Mesothelial cell of epicardium (in vitro differentiated cells): ENCODE measurements at regions not wholly inside any gene's neighbourhood (a gene's known extent, or its start where the extent isn't known, plus 50 kb on each side); places are given as distances from the start of the nearest gene placed in this dataset.

ENCODE experiments used
- DNase-seq, 2 experiments: peaks; one replicate each; pipeline ENCODE4 v3.0.0; 2021; ENCODE audit warnings: low spot score in 2 of 2; ENCODE audit not compliant: unreplicated experiment in 2 of 2
- H3K27ac Mint-ChIP-seq: 2 replicates; pipeline ENCODE4 v1.8.0; 2021; ENCODE audit warnings: mixed read lengths
- H3K27me3 Mint-ChIP-seq: 2 replicates; pipeline ENCODE4 v1.8.0; 2021; ENCODE audit warnings: low read depth, mixed read lengths
- H3K36me3 Mint-ChIP-seq: 2 replicates; pipeline ENCODE4 v1.8.0; 2021; ENCODE audit warnings: mixed read lengths
- H3K4me1 Mint-ChIP-seq: 2 replicates; pipeline ENCODE4 v1.8.0; 2021; ENCODE audit warnings: mixed read lengths
- H3K4me3 Mint-ChIP-seq: 2 replicates; pipeline ENCODE4 v1.8.0; 2021; ENCODE audit warnings: mild to moderate bottlenecking, moderate library complexity, mixed read lengths
- H3K9me3 Mint-ChIP-seq: 2 replicates; pipeline ENCODE4 v1.8.0; 2021; ENCODE audit warnings: mixed read lengths
- CTCF ChIP-seq: fragments of 200-600 bp; sonication (generic); IDR thresholded peaks from one replicate; pipeline ENCODE4 v1.5.0; 2021; ENCODE audit warnings: antibody characterized with exemption; ENCODE audit not compliant: unreplicated experiment

GRCh38 chr2:217555081-217555876 lies 447.5 kb downstream of the TNS1 start:
- Mint-ChIP-seq H3K4me3 (peak overlapping the region; percentile 28), H3K9me3 (peaks cover 5% of the 10 kb centered on the region), H3K27me3 (no peaks in the 10 kb centered on the region), H3K4me1 (peaks cover 70% of the 10 kb centered on the region), H3K36me3 (peaks cover 7% of the 10 kb centered on the region), H3K27ac (peak overlapping the region; percentile 97)
- no peak for TF ChIP-seq CTCF
- DNase-seq = peak in 1 of 2 experiments; percentile 49

GRCh38 chr2:217553679-217554078 lies 449.1 kb downstream of the TNS1 start:
- TF ChIP-seq CTCF = no peak
- Mint-ChIP-seq H3K27me3 (no peaks in the 10 kb centered on the region), H3K4me3 (no peak overlapping the region), H3K4me1 (peaks cover 72% of the 10 kb centered on the region), H3K9me3 (no peaks in the 10 kb centered on the region), H3K27ac (peak overlapping the region; percentile 94), H3K36me3 (peaks cover 2% of the 10 kb centered on the region)
- DNase-seq = no peak

DNA sequence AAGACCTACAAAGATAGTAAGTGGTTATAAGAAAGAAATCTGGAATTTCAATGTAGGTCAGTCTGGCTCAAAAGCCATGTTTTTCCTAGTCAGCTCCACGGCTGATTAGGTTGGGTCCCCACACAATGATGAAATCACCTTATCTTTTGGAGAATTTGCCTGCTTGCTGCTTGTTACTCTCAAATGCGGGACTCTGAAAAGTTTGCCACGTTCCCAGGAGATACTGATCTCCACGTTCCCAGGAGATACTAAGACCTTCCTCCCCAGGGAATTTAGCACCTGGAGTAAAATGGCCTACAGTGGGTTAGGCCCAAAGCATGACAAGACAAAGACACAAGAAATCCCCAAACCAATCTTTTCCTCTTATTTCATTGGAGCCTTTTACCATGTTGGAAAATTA lies 449.6 kb downstream of the TNS1 start:
- H3K27ac Mint-ChIP-seq = peak overlapping the region; percentile 94
- no peak overlapping the region for H3K4me3 Mint-ChIP-seq
- peaks cover 72% of the 10 kb centered on the region for H3K4me1 Mint-ChIP-seq
- H3K36me3 Mint-ChIP-seq = peaks cover 2% of the 10 kb centered on the region
- no peaks in the 10 kb centered on the region for H3K9me3 Mint-ChIP-seq
- TF ChIP-seq CTCF = no peak
- no peak for DNase-seq
- H3K27me3 Mint-ChIP-seq = no peaks in the 10 kb centered on the region

GRCh38 chr2:217552081-217552480 lies 450.7 kb downstream of the TNS1 start:
- H3K27ac Mint-ChIP-seq = peak overlapping the region; percentile 94
- peaks cover 65% of the 10 kb centered on the region for H3K4me1 Mint-ChIP-seq
- H3K36me3 Mint-ChIP-seq = peaks cover 5% of the 10 kb centered on the region
- DNase-seq = no peak
- H3K4me3 Mint-ChIP-seq = no peak overlapping the region
- peaks cover 3% of the 10 kb centered on the region for H3K9me3 Mint-ChIP-seq
- no peak for TF ChIP-seq CTCF
- H3K27me3 Mint-ChIP-seq = no peaks in the 10 kb centered on the region

- Mint-ChIP-seq H3K27ac (peak overlapping the region; percentile 94), H3K9me3 (peaks cover 10% of the 10 kb centered on the region), H3K36me3 (peaks cover 12% of the 10 kb centered on the region), H3K4me1 (peaks cover 59% of the 10 kb centered on the region), H3K27me3 (no peaks in the 10 kb centered on the region), H3K4me3 (no peak overlapping the region)
- TF ChIP-seq CTCF = no peak
- DNase-seq = peak in 1 of 2 experiments; percentile 42
Observed at GRCh38 chr2:217551252-217551899, 451.4 kb downstream of the TNS1 start.
